Immature natural killer cell (primary cell): ENCODE measurements at regions not wholly inside any gene's neighbourhood (a gene's known extent, or its start where the extent isn't known, plus 50 kb on each side); places are given as distances from the start of the nearest gene placed in this dataset.

ENCODE experiments used
- DNase-seq, 3 donors: peaks; one replicate each; pipeline ENCODE4 v3.0.0; 2022; ENCODE audit warnings: mixed read lengths in 1 of 3
- H3K27ac Mint-ChIP-seq, 6 donors: one replicate each; pipeline ENCODE4 v1.8.0; 2020; ENCODE audit warnings: mixed read lengths in 6 of 6, mild to moderate bottlenecking in 5 of 6, inconsistent platforms in 4 of 6, moderate library complexity in 3 of 6
- H3K27me3 Mint-ChIP-seq, 3 donors: one replicate each; pipeline ENCODE4 v1.8.0; 2020 to 2021; ENCODE audit warnings: low read depth in 3 of 3, mild to moderate bottlenecking in 3 of 3, mixed read lengths in 3 of 3, moderate library complexity in 3 of 3, inconsistent platforms in 1 of 3
- H3K36me3 Mint-ChIP-seq, 3 donors: one replicate each; pipeline ENCODE4 v1.8.0; 2020; ENCODE audit warnings: mixed read lengths in 3 of 3, inconsistent platforms in 2 of 3, mild to moderate bottlenecking in 2 of 3
- H3K4me1 Mint-ChIP-seq, 2 donors: one replicate each; pipeline ENCODE4 v1.8.0; 2020; ENCODE audit warnings: inconsistent platforms in 2 of 2, mild to moderate bottlenecking in 2 of 2, mixed read lengths in 2 of 2, moderate library complexity in 1 of 2
- H3K4me3 Mint-ChIP-seq, 5 donors: one replicate each; pipeline ENCODE4 v1.8.0; 2020; ENCODE audit warnings: mild to moderate bottlenecking in 5 of 5, mixed read lengths in 5 of 5, inconsistent platforms in 3 of 5, moderate library complexity in 3 of 5
- H3K9me3 Mint-ChIP-seq, 6 donors: one replicate each; pipeline ENCODE4 v1.8.0; 2020; ENCODE audit warnings: mild to moderate bottlenecking in 6 of 6, mixed read lengths in 6 of 6, inconsistent platforms in 4 of 6, moderate library complexity in 3 of 6

DNA sequence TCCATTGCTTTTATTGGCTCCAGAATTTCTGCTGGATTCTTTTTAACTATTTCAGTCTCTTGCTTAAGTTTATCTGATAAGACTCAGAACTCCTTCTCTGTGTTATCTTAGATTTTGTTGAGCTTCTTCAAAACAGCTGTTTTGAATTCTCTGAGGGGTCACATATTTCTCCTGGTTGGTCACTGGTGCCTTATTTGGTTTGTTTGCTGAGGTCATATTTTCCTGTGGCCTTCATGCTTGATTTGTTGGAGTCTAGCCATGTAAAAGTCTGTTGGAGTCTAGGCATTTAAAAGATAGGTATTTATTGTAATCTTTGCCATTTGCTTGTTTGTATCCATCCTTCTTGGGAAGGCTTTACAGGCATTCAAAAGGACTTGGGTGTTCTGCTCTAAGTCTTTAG, 398.7 kb downstream of the DSEL start:
- Mint-ChIP-seq H3K4me3 (no peak overlapping the region), H3K36me3 (no peaks in the 10 kb centered on the region), H3K27ac (no peak overlapping the region), H3K9me3 (peaks cover 0 to 29% (median 6%) of the 10 kb centered on the region in 6 donors), H3K4me1 (no peaks in the 10 kb centered on the region), H3K27me3 (peaks cover 0 to 3% (median 3%) of the 10 kb centered on the region in 3 donors)
- DNase-seq, result no peak

GRCh38 chr18:67109535-67109934, 407.0 kb downstream of the DSEL start:
- no peaks in the 10 kb centered on the region for H3K4me1 Mint-ChIP-seq
- H3K27ac Mint-ChIP-seq, result no peak overlapping the region
- no peaks in the 10 kb centered on the region for H3K36me3 Mint-ChIP-seq
- no peak overlapping the region for H3K4me3 Mint-ChIP-seq
- no peak for DNase-seq
- peaks cover 0 to 7% (median under 1%) of the 10 kb centered on the region in 6 donors for H3K9me3 Mint-ChIP-seq
- H3K27me3 Mint-ChIP-seq, result no peaks in the 10 kb centered on the region

- peaks cover 0 to 7% (median 2%) of the 10 kb centered on the region in 6 donors for H3K9me3 Mint-ChIP-seq
- H3K4me1 Mint-ChIP-seq, result no peaks in the 10 kb centered on the region
- no peak for DNase-seq
- H3K4me3 Mint-ChIP-seq, result no peak overlapping the region
- no peaks in the 10 kb centered on the region for H3K36me3 Mint-ChIP-seq
- no peak overlapping the region for H3K27ac Mint-ChIP-seq
- no peaks in the 10 kb centered on the region for H3K27me3 Mint-ChIP-seq
Observed at GRCh38 chr18:67108894-67109293, 407.6 kb downstream of the DSEL start.

DNA sequence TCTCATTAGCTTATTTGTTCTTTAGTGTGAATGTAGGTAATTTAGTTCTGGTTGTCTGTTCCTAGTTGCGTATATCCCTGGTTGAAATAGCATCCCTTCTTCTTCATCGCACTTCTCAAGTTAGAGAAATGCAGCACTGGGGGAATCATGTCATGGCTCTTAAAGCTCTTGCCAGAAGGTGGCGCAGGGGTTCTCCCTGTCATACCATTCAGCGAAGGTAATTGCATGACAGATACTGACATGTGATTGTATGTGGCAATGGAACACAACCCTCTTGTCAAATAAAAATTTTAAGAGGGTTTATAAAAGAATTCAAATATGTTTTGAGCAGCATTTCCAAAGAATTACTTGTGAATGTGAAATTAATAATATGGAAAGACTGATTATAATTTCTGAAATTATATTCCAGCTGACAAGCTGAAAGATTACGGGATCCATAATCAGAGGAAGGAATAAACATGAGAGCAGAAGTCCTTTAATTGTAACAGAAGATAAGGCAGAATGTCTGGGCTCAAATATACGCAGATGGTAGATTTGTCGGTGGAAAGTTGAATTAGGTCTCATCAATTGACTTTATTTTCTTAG, 411.7 kb downstream of the DSEL start:
- DNase-seq, result no peak
- peaks cover 0 to 1% (median 0%) of the 10 kb centered on the region in 3 donors for H3K27me3 Mint-ChIP-seq
- H3K36me3 Mint-ChIP-seq, result no peaks in the 10 kb centered on the region
- H3K27ac Mint-ChIP-seq, result no peak overlapping the region
- H3K9me3 Mint-ChIP-seq, result peaks cover 0 to 8% (median 4%) of the 10 kb centered on the region in 6 donors
- no peak overlapping the region for H3K4me3 Mint-ChIP-seq
- H3K4me1 Mint-ChIP-seq, result no peaks in the 10 kb centered on the region

DNA sequence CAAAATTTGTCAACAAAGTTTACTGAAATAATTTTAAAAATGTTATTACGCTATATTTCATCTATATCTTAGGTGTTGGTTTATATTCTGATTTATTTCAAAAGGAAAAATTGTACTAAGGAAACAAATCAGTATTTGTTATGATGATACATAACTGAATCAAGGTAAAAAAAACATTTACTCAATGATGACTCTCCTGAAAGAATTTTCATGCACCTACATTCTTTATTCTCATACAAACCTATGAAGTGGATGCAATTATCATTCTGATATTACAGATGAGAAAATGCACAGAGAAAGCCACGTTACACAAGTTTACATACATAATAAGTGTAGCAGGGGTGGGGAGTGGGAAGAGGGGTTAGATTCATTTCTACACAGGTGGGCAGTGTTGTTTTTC, 422.4 kb downstream of the DSEL start:
- Mint-ChIP-seq H3K27me3 (peaks cover 0 to 2% (median 0%) of the 10 kb centered on the region in 3 donors), H3K4me3 (no peak overlapping the region), H3K9me3 (peaks cover 1 to 23% (median 5%) of the 10 kb centered on the region in 6 donors)

GRCh38 chr18:67092141-67092540, 424.4 kb downstream of the DSEL start:
- DNase-seq, result no peak
- no peaks in the 10 kb centered on the region for H3K36me3 Mint-ChIP-seq
- no peaks in the 10 kb centered on the region for H3K4me1 Mint-ChIP-seq
- peaks cover 2 to 29% (median 7%) of the 10 kb centered on the region in 6 donors for H3K9me3 Mint-ChIP-seq
- H3K27ac Mint-ChIP-seq, result no peak overlapping the region
- no peak overlapping the region for H3K4me3 Mint-ChIP-seq
- peaks cover 0 to 2% (median 0%) of the 10 kb centered on the region in 3 donors for H3K27me3 Mint-ChIP-seq

More for the DNA sequence above, 422.4 kb downstream of the DSEL start:
- no peaks in the 10 kb centered on the region for H3K4me1 Mint-ChIP-seq
- no peak for DNase-seq
- no peaks in the 10 kb centered on the region for H3K36me3 Mint-ChIP-seq
- H3K27ac Mint-ChIP-seq, result no peak overlapping the region

DNA sequence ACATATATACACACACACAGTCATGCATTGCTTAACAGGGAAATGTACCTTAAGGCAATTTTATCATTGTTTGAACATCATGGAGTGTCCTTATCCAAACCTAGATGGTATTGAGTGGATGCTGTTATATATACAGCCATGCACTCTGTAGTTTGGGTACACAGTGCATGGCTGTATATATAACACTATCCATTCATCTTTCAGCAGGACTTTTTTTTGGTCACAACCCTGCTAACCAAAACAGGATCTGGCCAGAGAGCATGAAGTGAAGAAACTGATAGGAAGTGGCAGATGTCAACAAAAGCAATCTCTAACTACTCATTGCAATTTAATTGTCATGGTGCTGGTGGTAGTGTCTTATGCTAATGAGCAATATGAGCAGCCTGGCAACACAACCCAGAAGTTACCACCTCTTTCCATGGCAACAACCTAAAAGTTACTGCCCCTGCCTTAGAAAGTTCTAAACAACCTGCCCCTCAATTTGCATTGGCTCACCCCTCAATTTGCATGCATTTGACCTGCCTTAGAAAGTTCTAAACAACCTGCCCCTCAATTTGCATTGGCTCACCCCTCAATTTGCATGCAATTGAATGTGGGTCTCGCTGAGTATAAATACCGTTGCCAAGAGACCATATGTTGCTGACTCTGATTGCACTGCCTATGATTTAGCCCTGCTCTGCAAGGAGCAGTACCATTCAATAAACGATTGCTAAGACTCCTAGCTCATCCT, 434.9 kb downstream of the DSEL start:
- H3K4me1 Mint-ChIP-seq, result no peaks in the 10 kb centered on the region
- H3K27me3 Mint-ChIP-seq, result no peaks in the 10 kb centered on the region

GRCh38 chr18:67080601-67081000, 435.9 kb downstream of the DSEL start:
- Mint-ChIP-seq H3K36me3 (no peaks in the 10 kb centered on the region), H3K27me3 (no peaks in the 10 kb centered on the region), H3K9me3 (peaks cover 0 to 12% (median 2%) of the 10 kb centered on the region in 6 donors), H3K4me1 (no peaks in the 10 kb centered on the region), H3K4me3 (no peak overlapping the region), H3K27ac (no peak overlapping the region)
- no peak for DNase-seq

More for the DNA sequence above, 434.9 kb downstream of the DSEL start:
- DNase-seq, result no peak
- H3K4me3 Mint-ChIP-seq, result no peak overlapping the region
- H3K9me3 Mint-ChIP-seq, result peaks cover 0 to 6% (median 2%) of the 10 kb centered on the region in 6 donors
- H3K36me3 Mint-ChIP-seq, result no peaks in the 10 kb centered on the region
- no peak overlapping the region for H3K27ac Mint-ChIP-seq

DNA sequence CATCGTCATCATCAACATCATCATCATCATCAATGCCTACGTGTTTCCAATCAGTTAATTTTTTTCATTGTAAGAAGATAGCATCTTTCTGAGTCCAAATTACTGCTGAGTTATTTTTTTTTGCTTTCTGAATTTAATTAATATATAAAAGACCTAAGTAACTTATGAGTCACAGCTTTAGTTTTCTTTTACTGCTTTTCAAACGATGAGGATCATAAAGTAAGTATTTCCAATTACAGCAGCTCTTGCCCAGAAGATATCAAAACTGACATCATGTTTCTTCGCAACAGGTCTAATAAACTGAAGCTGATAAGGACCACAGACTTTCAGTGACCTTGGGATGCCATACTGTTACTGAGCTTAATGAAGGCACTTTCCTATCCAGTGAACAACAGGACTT, 442.2 kb downstream of the DSEL start:
- Mint-ChIP-seq H3K36me3 (no peaks in the 10 kb centered on the region), H3K27me3 (no peaks in the 10 kb centered on the region), H3K4me3 (no peak overlapping the region), H3K4me1 (no peaks in the 10 kb centered on the region), H3K27ac (no peak overlapping the region), H3K9me3 (peaks cover 0 to 13% (median 4%) of the 10 kb centered on the region in 6 donors)
- no peak for DNase-seq

- H3K9me3 Mint-ChIP-seq, result peaks cover 0 to 17% (median 4%) of the 10 kb centered on the region in 6 donors
- DNase-seq, result no peak
- H3K4me1 Mint-ChIP-seq, result no peaks in the 10 kb centered on the region
- no peaks in the 10 kb centered on the region for H3K27me3 Mint-ChIP-seq
- no peaks in the 10 kb centered on the region for H3K36me3 Mint-ChIP-seq
- no peak overlapping the region for H3K4me3 Mint-ChIP-seq
- H3K27ac Mint-ChIP-seq, result no peak overlapping the region
Observed at GRCh38 chr18:67072791-67073190, 443.7 kb downstream of the DSEL start.

GRCh38 chr18:67068608-67069007, 447.9 kb downstream of the DSEL start:
- no peak overlapping the region for H3K27ac Mint-ChIP-seq
- no peak overlapping the region for H3K4me3 Mint-ChIP-seq
- H3K27me3 Mint-ChIP-seq, result no peaks in the 10 kb centered on the region
- DNase-seq, result no peak
- no peaks in the 10 kb centered on the region for H3K36me3 Mint-ChIP-seq
- peaks cover 0 to 16% (median 3%) of the 10 kb centered on the region in 6 donors for H3K9me3 Mint-ChIP-seq
- no peaks in the 10 kb centered on the region for H3K4me1 Mint-ChIP-seq

DNA sequence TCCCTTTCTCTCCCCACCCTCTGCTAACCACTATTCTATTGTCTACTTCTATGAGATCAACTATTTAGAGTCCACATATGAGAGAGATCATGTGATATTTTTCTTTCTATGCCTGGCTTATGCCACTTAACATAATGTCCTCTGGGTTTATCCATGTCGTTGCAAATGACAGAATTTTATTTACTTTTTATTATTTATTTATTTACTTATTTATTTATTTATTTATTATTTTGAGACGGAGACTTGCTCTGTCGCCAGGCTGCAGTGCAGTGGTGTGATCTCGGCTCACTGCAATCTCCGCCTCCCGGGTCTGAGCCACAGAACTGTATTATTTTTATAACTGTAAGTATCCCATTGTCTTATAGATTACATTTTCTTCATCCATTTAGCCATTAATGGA, 443.4 kb upstream of the CDH19 start:
- peaks cover 4 to 16% (median 8%) of the 10 kb centered on the region in 6 donors for H3K9me3 Mint-ChIP-seq
- DNase-seq, result no peak

GRCh38 chr18:67043276-67043675, 439.4 kb upstream of the CDH19 start:
- no peak for DNase-seq
- Mint-ChIP-seq H3K27me3 (no peaks in the 10 kb centered on the region), H3K27ac (no peak overlapping the region), H3K4me1 (no peaks in the 10 kb centered on the region), H3K36me3 (peaks cover 0 to 3% (median 0%) of the 10 kb centered on the region in 3 donors), H3K4me3 (no peak overlapping the region), H3K9me3 (peaks cover 8 to 35% (median 15%) of the 10 kb centered on the region in 6 donors)

More for the DNA sequence above, 443.4 kb upstream of the CDH19 start:
- H3K36me3 Mint-ChIP-seq, result peaks cover 0 to 3% (median 0%) of the 10 kb centered on the region in 3 donors
- H3K27me3 Mint-ChIP-seq, result no peaks in the 10 kb centered on the region
- H3K27ac Mint-ChIP-seq, result no peak overlapping the region
- no peak overlapping the region for H3K4me3 Mint-ChIP-seq
- no peaks in the 10 kb centered on the region for H3K4me1 Mint-ChIP-seq

DNA sequence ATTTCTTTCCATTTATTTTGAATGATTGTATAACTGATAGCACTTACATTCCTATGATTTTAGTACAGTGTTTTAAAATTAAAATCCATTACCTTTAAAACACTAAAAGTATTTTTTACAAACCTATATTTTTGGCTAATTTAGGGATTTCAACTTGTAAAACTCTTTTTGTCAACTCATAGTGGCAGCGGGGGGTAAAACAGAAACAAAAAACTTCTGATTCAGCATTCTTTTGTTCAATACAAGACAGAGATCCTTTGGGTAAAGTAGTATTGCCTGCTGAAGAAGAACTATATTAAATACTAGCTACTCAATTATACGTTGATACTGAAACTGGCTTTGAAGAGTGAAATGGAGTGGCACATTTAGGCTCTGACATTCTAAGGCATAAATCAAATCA, 437.4 kb upstream of the CDH19 start:
- peaks cover 5 to 37% (median 15%) of the 10 kb centered on the region in 6 donors for H3K9me3 Mint-ChIP-seq
- H3K4me1 Mint-ChIP-seq, result no peaks in the 10 kb centered on the region
- H3K27ac Mint-ChIP-seq, result no peak overlapping the region
- no peaks in the 10 kb centered on the region for H3K27me3 Mint-ChIP-seq
- DNase-seq, result no peak
- H3K4me3 Mint-ChIP-seq, result no peak overlapping the region
- H3K36me3 Mint-ChIP-seq, result peaks cover 0 to 3% (median 0%) of the 10 kb centered on the region in 3 donors
